Stimulated activated CD8-positive, alpha-beta memory T cell treated with anti-CD3 and anti-CD28 coated beads, Interleukin-2, amount 100 ng/mL, for 1 hour (primary cell): ENCODE measurements at regions not wholly inside any gene's neighbourhood (a gene's known extent, or its start where the extent isn't known, plus 50 kb on each side); places are given as distances from the start of the nearest gene placed in this dataset.

Experiments
- DNase-seq, 2 donors: peaks; one replicate each; pipeline ENCODE4 v3.0.0-alpha.2; 2020; ENCODE audit warnings: low read depth in 2 of 2

- DNase-seq, result no peak
These were observed 2135.4 kb downstream of the MRPL39 start for GRCh38 chr21:23471877-23472276.

GRCh38 chr21:23463365-23463764 lies 2143.9 kb downstream of the MRPL39 start:
- no peak for DNase-seq

- DNase-seq, result no peak
These were observed 2151.6 kb downstream of the MRPL39 start for GRCh38 chr21:23455676-23456075.

- DNase-seq, result no peak
These were observed 2154.7 kb downstream of the MRPL39 start for GRCh38 chr21:23452384-23453083.

GRCh38 chr21:23445307-23445706 lies 2162.0 kb downstream of the MRPL39 start:
- DNase-seq, result no peak

- no peak for DNase-seq
These were observed 2169.2 kb downstream of the MRPL39 start for GRCh38 chr21:23438081-23438480.

- no peak for DNase-seq
These were observed 2204.3 kb downstream of the MRPL39 start for GRCh38 chr21:23402929-23403520.

GRCh38 chr21:23401278-23401677 lies 2206.0 kb downstream of the MRPL39 start:
- no peak for DNase-seq

GRCh38 chr21:23398726-23399125 lies 2208.6 kb downstream of the MRPL39 start:
- DNase-seq, result no peak

GRCh38 chr21:23394458-23394857 lies 2212.8 kb downstream of the MRPL39 start:
- DNase-seq, result no peak

GRCh38 chr21:23384679-23385078 lies 2222.6 kb downstream of the MRPL39 start:
- DNase-seq, result no peak

GRCh38 chr21:23374155-23374554 lies 2233.1 kb downstream of the MRPL39 start:
- DNase-seq, result no peak

- DNase-seq, result no peak
These were observed 2250.4 kb downstream of the MRPL39 start for GRCh38 chr21:23356905-23357304.

- DNase-seq, result no peak
These were observed 2291.1 kb downstream of the MRPL39 start for GRCh38 chr21:23316190-23316589.

- no peak for DNase-seq
These were observed 2298.5 kb downstream of the MRPL39 start for GRCh38 chr21:23308741-23309140.

- DNase-seq, result no peak
These were observed 2300.2 kb downstream of the MRPL39 start for GRCh38 chr21:23307065-23307464.

- no peak for DNase-seq
These were observed 2294.1 kb downstream of the NCAM2 start for GRCh38 chr21:23292292-23292691.

- no peak for DNase-seq
These were observed 2283.7 kb downstream of the NCAM2 start for GRCh38 chr21:23281917-23282316.

GRCh38 chr21:23249760-23250159 lies 2251.6 kb downstream of the NCAM2 start:
- DNase-seq, result no peak

- no peak for DNase-seq
These were observed 2249.1 kb downstream of the NCAM2 start for GRCh38 chr21:23247334-23247733.

- DNase-seq, result no peak
These were observed 2247.0 kb downstream of the NCAM2 start for GRCh38 chr21:23245255-23245654.

- no peak for DNase-seq
These were observed 2225.7 kb downstream of the NCAM2 start for GRCh38 chr21:23223882-23224281.

- no peak for DNase-seq
These were observed 2220.5 kb downstream of the NCAM2 start for GRCh38 chr21:23218667-23219066.

- DNase-seq, result no peak
These were observed 2219.4 kb downstream of the NCAM2 start for GRCh38 chr21:23217597-23217996.
